ENCODE measurements at regions not wholly inside any gene's neighbourhood (a gene's known extent, or its start where the extent isn't known, plus 50 kb on each side); places are given as distances from the start of the nearest gene placed in this dataset.

DNA sequence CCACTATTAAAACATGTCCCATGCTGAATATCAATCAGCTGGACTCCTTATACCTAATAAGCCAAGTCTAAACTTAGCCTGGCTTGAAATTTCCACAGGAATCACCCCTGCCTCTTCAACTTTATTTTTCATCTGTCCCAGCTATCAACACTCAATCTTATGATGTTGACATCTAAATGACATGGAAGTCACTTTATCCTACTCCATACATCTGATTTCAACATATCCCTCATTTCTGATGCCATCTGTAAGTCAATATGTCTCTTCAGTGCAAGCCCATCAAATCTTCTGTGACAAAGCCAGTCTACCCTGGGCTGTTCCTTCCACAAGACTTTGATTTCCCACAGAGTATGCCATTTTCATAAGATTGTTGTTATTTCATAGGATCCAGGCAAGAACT is 143.6 kb upstream of the SEMA6D start:
- no peak for DNase-seq (ENCODE audit: low read depth)
- no peak overlapping the region for H3K4me3 ChIP-seq (ENCODE audit: low read depth, low read length)
- no peak for TF ChIP-seq CTCF (conservative IDR thresholded peaks at IDR 0.05; ENCODE audit: low read depth, low read length)

DNA sequence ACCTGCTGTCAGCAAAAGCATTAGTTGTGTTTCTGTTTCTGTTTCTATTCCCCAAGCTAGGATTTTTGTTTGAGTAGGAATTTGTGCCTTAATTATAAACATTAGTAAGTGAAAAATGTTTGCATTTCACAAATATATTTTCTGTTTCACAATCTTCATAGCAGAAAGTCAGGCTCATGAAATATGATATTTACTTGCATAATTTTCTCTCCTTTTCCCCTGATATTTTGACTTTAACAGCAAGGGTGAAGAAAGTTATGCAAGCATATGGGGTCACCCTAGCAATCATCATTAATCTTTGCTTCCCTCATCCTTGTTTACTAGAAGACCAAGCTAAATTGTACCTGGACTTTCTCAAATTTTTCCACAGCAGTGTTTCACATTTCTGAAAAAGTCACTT is 140.3 kb upstream of the SEMA6D start:
- no peak for TF ChIP-seq CTCF (conservative IDR thresholded peaks at IDR 0.05; ENCODE audit: low read depth, low read length)
- no peak overlapping the region for H3K4me3 ChIP-seq (ENCODE audit: low read depth, low read length)
- peak; percentile 51 for DNase-seq (ENCODE audit: low read depth)

GRCh38 chr15:47577461-47577860 is 139.8 kb upstream of the SEMA6D start:
- no peak for TF ChIP-seq CTCF (conservative IDR thresholded peaks at IDR 0.05; ENCODE audit: low read depth, low read length)
- no peak overlapping the region for H3K4me3 ChIP-seq (ENCODE audit: low read depth, low read length)
- peak; percentile 24 for DNase-seq (ENCODE audit: low read depth)

- DNase-seq (ENCODE audit: low read depth): no peak
- no peak overlapping the region for H3K4me3 ChIP-seq (ENCODE audit: low read depth, low read length)
- no peak for TF ChIP-seq CTCF (conservative IDR thresholded peaks at IDR 0.05; ENCODE audit: low read depth, low read length)
Observed at GRCh38 chr15:47582233-47582632, 135.1 kb upstream of the SEMA6D start.

GRCh38 chr15:47584316-47584715 is 133.0 kb upstream of the SEMA6D start:
- no peak for TF ChIP-seq CTCF (conservative IDR thresholded peaks at IDR 0.05; ENCODE audit: low read depth, low read length)
- no peak overlapping the region for H3K4me3 ChIP-seq (ENCODE audit: low read depth, low read length)
- no peak for DNase-seq (ENCODE audit: low read depth)

- no peak overlapping the region for H3K4me3 ChIP-seq (ENCODE audit: low read depth, low read length)
- no peak for TF ChIP-seq CTCF (conservative IDR thresholded peaks at IDR 0.05; ENCODE audit: low read depth, low read length)
- DNase-seq (ENCODE audit: low read depth): peak; percentile 95
Observed at GRCh38 chr15:47586653-47587224, 130.6 kb upstream of the SEMA6D start.

All from choroid plexus epithelial cell (primary cell).